Heart left ventricle (tissue), 16 donors: ENCODE measurements at regions not wholly inside any gene's neighbourhood (a gene's known extent, or its start where the extent isn't known, plus 50 kb on each side); places are given as distances from the start of the nearest gene placed in this dataset.

ENCODE experiments used
- ATAC-seq, 4 donors: fragments of 200-7000 bp; cut with Tn5 transposase; one replicate each; pipeline ENCODE4 v1.9.1; 2020 to 2022; ENCODE audit warnings: moderate library complexity in 4 of 4, mild to moderate bottlenecking in 3 of 4, moderate number of reproducible peaks in 1 of 4
- DNase-seq, 5 donors: peaks; one replicate each; pipeline ENCODE4 v3.0.0-alpha.2; 2020
- H3K27ac ChIP-seq, 12 donors: fragments of 200-600 bp; sonication (generic) in 4 of 12; one replicate each; pipeline versions ENCODE4 v1.5.0 to v1.8.0; 2016 to 2022; ENCODE audit warnings: mild to moderate bottlenecking in 2 of 12
- H3K27me3 ChIP-seq, 9 donors: fragments of 200-600 bp; sonication (generic) in 2 of 9; one replicate each; pipeline versions ENCODE4 v1.5.1 to v1.8.0; 2016 to 2022; ENCODE audit warnings: mild to moderate bottlenecking in 3 of 9
- H3K36me3 ChIP-seq, 9 donors: fragments of 200-600 bp; sonication (generic) in 2 of 9; one replicate each; pipeline versions ENCODE4 v1.5.0 to v1.8.0; 2018 to 2022; ENCODE audit warnings: mild to moderate bottlenecking in 2 of 9
- H3K4me1 ChIP-seq, 12 donors: fragments of 200-600 bp; sonication (generic) in 4 of 12; one replicate each; pipeline versions ENCODE4 v1.5.0 to v1.8.0; 2016 to 2022; ENCODE audit warnings: mild to moderate bottlenecking in 3 of 12
- H3K4me3 ChIP-seq, 12 donors: fragments of 200-600 bp; sonication (generic) in 4 of 12; one replicate each; pipeline versions ENCODE4 v1.5.0 to v1.8.0; 2017 to 2022; ENCODE audit warnings: mild to moderate bottlenecking in 9 of 12, moderate library complexity in 4 of 12
- H3K9me3 ChIP-seq, 12 donors: fragments of 200-600 bp; sonication (generic) in 4 of 12; one replicate each; pipeline versions ENCODE4 v1.5.0 to v1.8.0; 2016 to 2022; ENCODE audit warnings: mild to moderate bottlenecking in 1 of 12
- CTCF ChIP-seq, 12 donors: fragments of 200-600 bp; sonication (generic) in 4 of 12; IDR thresholded peaks; one replicate each; pipeline versions ENCODE4 v1.5.0 to v1.8.0; 2018 to 2022; ENCODE audit warnings: antibody characterized with exemption in 12 of 12, mild to moderate bottlenecking in 5 of 12
- POLR2A ChIP-seq, 2 donors: fragments of 450-650 bp; IDR thresholded peaks; one replicate each; pipeline ENCODE4 v1.6.1; 2017; ENCODE audit warnings: antibody characterized with exemption in 2 of 2, mild to moderate bottlenecking in 2 of 2, moderate library complexity in 2 of 2
- WGBS, 4 donors: extraction: QIAGEN DNeasy Blood & Tissue Kit in 2 of 4; methylation state at CpG; one replicate each; pipeline versions ENCODE4 v1.1.5 to v1.1.7; 2013 to 2018; 5-methylcytosine and 5-hydroxymethylcytosine counted together
- intact Hi-C, 10 donors: fragments of 100-400 bp; cut with DNase I; formaldehyde crosslinking; loops; one replicate each; pipeline versions ENCODE4 v1.11.1 to v1.14.2; 2022
- donor health status: ischemic (EF 13 %, LVEDD 7.1; RV severe dilation, severe dysfunction).
- donor health status: healthy with polysubstance abuse.
- donor health status: DM: no; HTN: yes; CAD: no.
- donor health status: DM: no; HTN: no; CAD: no.
- donor health status: ischemic (EF 25% LVEDD 6.9; RV normal size, moderate dysfunction).
- donor health status: ischemic (EF 25% LVEDD 5.7; RV mildly dilated, moderate dysfunction).
- donor health status: healthy.
- donor health status: DM: yes; HTN: yes; CAD: no.
- donor health status: ischemic (EF 35%, LVEDD 5.7; RV mildly dilated, moderate dysfunction).
- donor health status: nonischemic (EF 11% LVEDD 7.7; RV severe dilation, severe dysfunction).
- donor health status: DM: yes; HTN: yes; CAD: no.
- donor health status: PGD.
- donor health status: ischemic (EF 29% LVEDD 5.4; RV normal size, mild dysfunction).
- donor health status: nonischemic (EF 23%, LVEDD 6.1; RV moderate dilation, normal function).

- no peaks in the 10 kb centered on the region for H3K27me3 ChIP-seq
- no peaks in the 10 kb centered on the region for H3K36me3 ChIP-seq
- ATAC-seq (peak in 1 of 4 donors; percentile 70), DNase-seq (no peak)
- H3K4me1 ChIP-seq: peaks cover 0 to 16% (median 0%) of the 10 kb centered on the region in 12 donors
- no peaks in the 10 kb centered on the region for H3K9me3 ChIP-seq
- WGBS, 4 donors: 68 to 81% (median 71%) methylated on average over 2 of the region's 2 CpGs
- no peak overlapping the region for H3K27ac ChIP-seq
- no peak overlapping the region for H3K4me3 ChIP-seq
- TF ChIP-seq CTCF (IDR thresholded peaks at IDR 0.05): no peak
- no peak for TF ChIP-seq POLR2A (IDR thresholded peaks at IDR 0.05)
- intact Hi-C loops: no loop called here
These were observed 707.5 kb upstream of the FSHR start for GRCh38 chr2:49861821-49862220.

GRCh38 chr2:49860834-49861233 is 706.5 kb upstream of the FSHR start:
- no peaks in the 10 kb centered on the region for H3K27me3 ChIP-seq
- peaks cover 0 to 16% (median 0%) of the 10 kb centered on the region in 12 donors for H3K4me1 ChIP-seq
- WGBS, 4 donors: 61 to 70% (median 68%) methylated on average over 2 of the region's 2 CpGs
- ATAC-seq (peak in 1 of 4 donors; percentile 51), DNase-seq (no peak)
- H3K4me3 ChIP-seq: no peak overlapping the region
- intact Hi-C loops: no loop called here
- no peaks in the 10 kb centered on the region for H3K36me3 ChIP-seq
- TF ChIP-seq POLR2A (IDR thresholded peaks at IDR 0.05): no peak
- TF ChIP-seq CTCF (IDR thresholded peaks at IDR 0.05): no peak
- no peak overlapping the region for H3K27ac ChIP-seq
- H3K9me3 ChIP-seq: no peaks in the 10 kb centered on the region

- no peak for DNase-seq
- peak in 3 of 4 donors; percentile 20 to 40 (median 39) for ATAC-seq
- TF ChIP-seq POLR2A (IDR thresholded peaks at IDR 0.05): no peak
- TF ChIP-seq CTCF (IDR thresholded peaks at IDR 0.05): no peak
- H3K4me1 ChIP-seq: peaks cover 0 to 16% (median 0%) of the 10 kb centered on the region in 12 donors
- no peak overlapping the region for H3K27ac ChIP-seq
- H3K36me3 ChIP-seq: no peaks in the 10 kb centered on the region
- H3K4me3 ChIP-seq: no peak overlapping the region
- 19 to 26% (median 24%) methylated on average over 2 of the region's 2 CpGs for WGBS, 4 donors
- intact Hi-C loops: no loop called here
- no peaks in the 10 kb centered on the region for H3K27me3 ChIP-seq
- H3K9me3 ChIP-seq: no peaks in the 10 kb centered on the region
These were observed 705.9 kb upstream of the FSHR start for GRCh38 chr2:49860170-49860569.

GRCh38 chr2:49858657-49859056 is 704.3 kb upstream of the FSHR start:
- Histone ChIP-seq H3K36me3 (no peaks in the 10 kb centered on the region), H3K9me3 (no peaks in the 10 kb centered on the region), H3K4me1 (peaks cover 0 to 16% (median 0%) of the 10 kb centered on the region in 12 donors), H3K4me3 (no peak overlapping the region), H3K27ac (no peak overlapping the region), H3K27me3 (no peaks in the 10 kb centered on the region)
- DNase-seq: no peak
- TF ChIP-seq POLR2A (IDR thresholded peaks at IDR 0.05): no peak
- no peak for TF ChIP-seq CTCF (IDR thresholded peaks at IDR 0.05)
- intact Hi-C loops: no loop called here
- WGBS, 4 donors: 81 to 84% (median 83%) methylated on average over 2 of the region's 2 CpGs
- no peak for ATAC-seq
